ENCODE measurements at regions not wholly inside any gene's neighbourhood (a gene's known extent, or its start where the extent isn't known, plus 50 kb on each side); places are given as distances from the start of the nearest gene placed in this dataset.

DNA sequence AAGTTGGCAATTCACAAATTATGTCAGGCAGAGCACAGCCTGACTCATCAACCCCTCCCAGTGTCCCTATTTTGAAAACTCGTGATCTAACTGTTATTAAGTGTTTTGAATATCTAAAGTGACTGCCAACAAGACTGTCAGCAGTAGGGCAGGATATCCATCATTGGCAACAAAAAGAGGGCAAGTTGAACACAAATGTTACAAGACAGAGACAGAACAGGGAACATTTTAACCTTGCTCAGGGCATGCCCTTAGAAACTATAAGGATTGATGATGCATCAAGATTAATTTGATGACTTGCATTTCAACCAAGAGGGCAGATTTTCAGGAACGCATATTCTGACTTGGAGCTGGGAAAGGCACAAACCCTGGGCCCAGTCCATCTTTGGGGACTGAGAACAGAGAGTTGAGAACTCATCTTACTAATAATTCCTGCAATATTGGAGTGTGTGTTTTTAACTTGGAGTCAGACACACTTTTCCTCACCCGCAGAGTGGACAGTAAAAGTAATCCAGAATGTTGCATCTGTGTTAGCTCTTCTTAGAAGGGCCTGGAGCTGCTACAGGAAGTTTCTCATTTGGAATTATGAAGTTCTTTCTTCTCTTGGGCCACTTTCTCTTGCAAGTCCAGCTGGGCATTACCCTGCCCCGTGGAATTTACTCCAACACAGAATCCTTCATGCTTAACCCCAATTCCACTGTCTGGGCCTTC, 317.2 kb downstream of the LTN1 start:
- no peak overlapping the region for H3K4me3 ChIP-seq (ENCODE audit: low read depth in 1 of 5, low read length in 5 of 5)
- H3K9me3 ChIP-seq (ENCODE audit: control insufficient read depth in 5 of 5, low read length in 5 of 5), result no peaks in the 10 kb centered on the region
- H3K27ac ChIP-seq (ENCODE audit: low read depth, low read length), result peak overlapping the region; percentile 21
- no peaks in the 10 kb centered on the region for H3K36me3 ChIP-seq (ENCODE audit: control insufficient read depth in 5 of 5, insufficient read depth in 5 of 5, low read length in 5 of 5)
- no peaks in the 10 kb centered on the region for H3K27me3 ChIP-seq (ENCODE audit: control insufficient read depth in 5 of 5, insufficient read depth in 4 of 5, low read length in 5 of 5)
- H3K4me1 ChIP-seq (ENCODE audit: control insufficient read depth in 5 of 5, insufficient read depth in 5 of 5, low read length in 5 of 5), result peaks cover 0 to 8% (median 6%) of the 10 kb centered on the region in 5 donors
- H3K9ac ChIP-seq (ENCODE audit: low read length in 5 of 5), result no peak overlapping the region

DNA sequence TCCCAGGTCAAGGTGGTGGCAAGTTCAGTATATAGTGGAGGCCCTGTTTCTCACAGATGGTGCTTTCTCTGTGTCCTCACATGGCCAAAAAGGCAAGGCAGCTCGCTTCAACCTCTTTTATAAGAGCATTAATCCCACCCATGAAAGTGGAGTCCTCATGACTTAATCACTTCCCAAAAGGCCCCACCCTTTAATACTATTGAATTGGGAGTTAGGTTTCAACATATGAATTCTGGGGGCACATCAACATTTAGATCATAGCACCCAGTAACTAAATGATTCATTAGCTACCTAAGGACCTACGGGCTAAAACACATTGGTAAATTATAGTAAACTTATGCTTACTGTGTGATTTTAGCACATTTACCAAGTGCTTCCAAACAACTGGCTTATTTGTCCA, 317.9 kb downstream of the LTN1 start:
- Histone ChIP-seq H3K27ac (ENCODE audit: low read depth, low read length) (peak overlapping the region; percentile 21), H3K27me3 (ENCODE audit: control insufficient read depth in 5 of 5, insufficient read depth in 4 of 5, low read length in 5 of 5) (no peaks in the 10 kb centered on the region)

GRCh38 chr21:28671549-28672195, 321.0 kb downstream of the LTN1 start:
- Histone ChIP-seq H3K4me3 (ENCODE audit: low read depth in 1 of 5, low read length in 5 of 5) (no peak overlapping the region), H3K9ac (ENCODE audit: low read length in 5 of 5) (no peak overlapping the region), H3K27ac (ENCODE audit: low read depth, low read length) (no peak overlapping the region), H3K27me3 (ENCODE audit: control insufficient read depth in 5 of 5, insufficient read depth in 4 of 5, low read length in 5 of 5) (no peaks in the 10 kb centered on the region), H3K4me1 (ENCODE audit: control insufficient read depth in 5 of 5, insufficient read depth in 5 of 5, low read length in 5 of 5) (peaks cover 0 to 8% (median 6%) of the 10 kb centered on the region in 5 donors), H3K36me3 (ENCODE audit: control insufficient read depth in 5 of 5, insufficient read depth in 5 of 5, low read length in 5 of 5) (no peaks in the 10 kb centered on the region), H3K9me3 (ENCODE audit: control insufficient read depth in 5 of 5, low read length in 5 of 5) (no peaks in the 10 kb centered on the region)

More for the DNA sequence above, 317.9 kb downstream of the LTN1 start:
- Histone ChIP-seq H3K4me3 (ENCODE audit: low read depth in 1 of 5, low read length in 5 of 5) (no peak overlapping the region), H3K9me3 (ENCODE audit: control insufficient read depth in 5 of 5, low read length in 5 of 5) (no peaks in the 10 kb centered on the region), H3K9ac (ENCODE audit: low read length in 5 of 5) (no peak overlapping the region), H3K4me1 (ENCODE audit: control insufficient read depth in 5 of 5, insufficient read depth in 5 of 5, low read length in 5 of 5) (peaks cover 0 to 8% (median 6%) of the 10 kb centered on the region in 5 donors), H3K36me3 (ENCODE audit: control insufficient read depth in 5 of 5, insufficient read depth in 5 of 5, low read length in 5 of 5) (no peaks in the 10 kb centered on the region)

DNA sequence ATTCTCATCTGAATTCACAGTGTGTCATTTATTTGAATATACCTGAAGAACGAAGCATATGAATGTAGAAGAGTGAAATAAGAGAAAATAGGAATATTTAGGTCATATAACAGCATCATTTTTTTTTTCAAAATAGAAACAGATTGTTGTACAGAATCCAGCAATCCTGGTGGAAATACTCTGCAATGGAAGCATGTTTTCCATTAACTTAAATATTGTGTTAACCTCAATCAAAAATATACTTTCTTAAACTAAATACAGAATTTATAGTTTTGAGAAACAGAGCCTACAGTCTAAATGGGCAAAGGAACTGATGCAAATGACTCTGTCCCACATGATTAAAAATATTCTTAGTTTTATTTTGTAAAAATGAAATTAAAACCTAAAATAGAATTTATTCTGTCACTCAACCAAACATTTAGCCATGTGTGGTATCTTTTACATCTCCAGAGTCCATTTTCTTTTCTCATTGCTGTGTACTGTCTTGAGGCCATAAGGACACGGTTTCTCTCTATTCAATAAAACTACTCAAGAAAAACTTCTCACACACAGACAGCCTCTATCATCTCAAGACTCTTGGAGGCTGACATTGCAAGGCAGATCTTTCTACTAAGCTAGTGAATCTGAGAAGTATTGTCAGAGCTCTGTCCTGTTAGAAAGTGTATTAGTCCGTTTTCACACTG, 322.6 kb downstream of the LTN1 start:
- Histone ChIP-seq H3K36me3 (ENCODE audit: control insufficient read depth in 5 of 5, insufficient read depth in 5 of 5, low read length in 5 of 5) (no peaks in the 10 kb centered on the region), H3K27ac (ENCODE audit: low read depth, low read length) (no peak overlapping the region), H3K4me1 (ENCODE audit: control insufficient read depth in 5 of 5, insufficient read depth in 5 of 5, low read length in 5 of 5) (no peaks in the 10 kb centered on the region), H3K9ac (ENCODE audit: low read length in 5 of 5) (no peak overlapping the region), H3K9me3 (ENCODE audit: control insufficient read depth in 5 of 5, low read length in 5 of 5) (no peaks in the 10 kb centered on the region), H3K27me3 (ENCODE audit: control insufficient read depth in 5 of 5, insufficient read depth in 4 of 5, low read length in 5 of 5) (no peaks in the 10 kb centered on the region), H3K4me3 (ENCODE audit: low read depth in 1 of 5, low read length in 5 of 5) (no peak overlapping the region)

DNA sequence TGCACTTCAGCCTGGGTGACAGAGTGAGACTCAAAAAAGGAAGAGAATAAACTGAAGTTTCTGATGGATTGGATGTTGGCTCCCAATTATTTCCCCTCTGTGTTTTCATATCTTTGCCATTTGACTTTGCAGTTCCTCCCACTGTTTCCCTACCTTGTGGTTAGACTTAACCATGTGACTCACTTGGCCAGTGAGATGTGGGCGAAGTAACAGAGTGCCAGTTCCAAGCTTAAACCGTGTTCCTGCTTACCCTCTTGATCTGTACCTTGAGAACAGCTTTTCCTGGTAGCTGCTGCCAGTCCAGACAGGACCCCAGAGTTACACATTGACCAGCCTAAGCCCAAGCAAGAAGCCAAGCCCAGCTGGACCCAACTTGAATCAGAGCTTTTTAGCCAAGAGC, 323.4 kb downstream of the LTN1 start:
- H3K36me3 ChIP-seq (ENCODE audit: control insufficient read depth in 5 of 5, insufficient read depth in 5 of 5, low read length in 5 of 5), result no peaks in the 10 kb centered on the region
- no peak overlapping the region for H3K27ac ChIP-seq (ENCODE audit: low read depth, low read length)

DNA sequence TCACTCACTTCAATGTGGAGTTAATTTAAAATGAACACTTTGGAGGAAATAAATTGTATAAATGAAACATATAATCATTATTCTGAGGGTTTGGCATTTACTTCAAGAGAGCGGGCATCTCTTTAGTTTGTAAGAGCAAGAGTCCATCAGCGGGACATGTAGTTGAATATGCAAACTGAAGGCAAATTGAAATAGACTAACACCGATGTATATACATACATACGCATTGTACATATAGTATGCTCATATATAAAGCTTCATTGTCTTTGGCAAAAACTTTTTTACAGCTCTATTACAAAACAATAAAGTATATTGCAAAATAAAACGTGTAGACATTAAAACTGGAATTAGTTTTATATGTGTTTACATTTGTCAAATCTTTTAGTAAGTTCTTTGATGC, 328.9 kb downstream of the LTN1 start:
- H3K9ac ChIP-seq (ENCODE audit: low read length in 5 of 5), result no peak overlapping the region
- no peak overlapping the region for H3K27ac ChIP-seq (ENCODE audit: low read depth, low read length)
- no peaks in the 10 kb centered on the region for H3K27me3 ChIP-seq (ENCODE audit: control insufficient read depth in 5 of 5, insufficient read depth in 4 of 5, low read length in 5 of 5)
- no peaks in the 10 kb centered on the region for H3K9me3 ChIP-seq (ENCODE audit: control insufficient read depth in 5 of 5, low read length in 5 of 5)
- H3K36me3 ChIP-seq (ENCODE audit: control insufficient read depth in 5 of 5, insufficient read depth in 5 of 5, low read length in 5 of 5), result no peaks in the 10 kb centered on the region
- no peak overlapping the region for H3K4me3 ChIP-seq (ENCODE audit: low read depth in 1 of 5, low read length in 5 of 5)
- peaks cover 0 to 3% (median 0%) of the 10 kb centered on the region in 5 donors for H3K4me1 ChIP-seq (ENCODE audit: control insufficient read depth in 5 of 5, insufficient read depth in 5 of 5, low read length in 5 of 5)

More for the DNA sequence above, 323.4 kb downstream of the LTN1 start:
- H3K9ac ChIP-seq (ENCODE audit: low read length in 5 of 5), result no peak overlapping the region
- no peak overlapping the region for H3K4me3 ChIP-seq (ENCODE audit: low read depth in 1 of 5, low read length in 5 of 5)
- H3K9me3 ChIP-seq (ENCODE audit: control insufficient read depth in 5 of 5, low read length in 5 of 5), result no peaks in the 10 kb centered on the region
- H3K4me1 ChIP-seq (ENCODE audit: control insufficient read depth in 5 of 5, insufficient read depth in 5 of 5, low read length in 5 of 5), result no peaks in the 10 kb centered on the region
- H3K27me3 ChIP-seq (ENCODE audit: control insufficient read depth in 5 of 5, insufficient read depth in 4 of 5, low read length in 5 of 5), result no peaks in the 10 kb centered on the region

- H3K36me3 ChIP-seq (ENCODE audit: control insufficient read depth in 5 of 5, insufficient read depth in 5 of 5, low read length in 5 of 5), result no peaks in the 10 kb centered on the region
- H3K4me1 ChIP-seq (ENCODE audit: control insufficient read depth in 5 of 5, insufficient read depth in 5 of 5, low read length in 5 of 5), result peaks cover 0 to 3% (median 0%) of the 10 kb centered on the region in 5 donors
- no peak overlapping the region for H3K27ac ChIP-seq (ENCODE audit: low read depth, low read length)
- H3K27me3 ChIP-seq (ENCODE audit: control insufficient read depth in 5 of 5, insufficient read depth in 4 of 5, low read length in 5 of 5), result no peaks in the 10 kb centered on the region
- H3K4me3 ChIP-seq (ENCODE audit: low read depth in 1 of 5, low read length in 5 of 5), result no peak overlapping the region
- H3K9me3 ChIP-seq (ENCODE audit: control insufficient read depth in 5 of 5, low read length in 5 of 5), result no peaks in the 10 kb centered on the region
- no peak overlapping the region for H3K9ac ChIP-seq (ENCODE audit: low read length in 5 of 5)
Measured at GRCh38 chr21:28663111-28663693, 329.5 kb downstream of the LTN1 start.

- no peak overlapping the region for H3K27ac ChIP-seq (ENCODE audit: low read depth, low read length)
- H3K27me3 ChIP-seq (ENCODE audit: control insufficient read depth in 5 of 5, insufficient read depth in 4 of 5, low read length in 5 of 5), result no peaks in the 10 kb centered on the region
- H3K4me3 ChIP-seq (ENCODE audit: low read depth in 1 of 5, low read length in 5 of 5), result no peak overlapping the region
- H3K36me3 ChIP-seq (ENCODE audit: control insufficient read depth in 5 of 5, insufficient read depth in 5 of 5, low read length in 5 of 5), result no peaks in the 10 kb centered on the region
- no peaks in the 10 kb centered on the region for H3K4me1 ChIP-seq (ENCODE audit: control insufficient read depth in 5 of 5, insufficient read depth in 5 of 5, low read length in 5 of 5)
- H3K9ac ChIP-seq (ENCODE audit: low read length in 5 of 5), result no peak overlapping the region
- H3K9me3 ChIP-seq (ENCODE audit: control insufficient read depth in 5 of 5, low read length in 5 of 5), result no peaks in the 10 kb centered on the region
Measured at GRCh38 chr21:28657566-28657965, 335.1 kb downstream of the LTN1 start.

GRCh38 chr21:28655471-28655870, 337.2 kb downstream of the LTN1 start:
- no peaks in the 10 kb centered on the region for H3K27me3 ChIP-seq (ENCODE audit: control insufficient read depth in 5 of 5, insufficient read depth in 4 of 5, low read length in 5 of 5)
- no peaks in the 10 kb centered on the region for H3K9me3 ChIP-seq (ENCODE audit: control insufficient read depth in 5 of 5, low read length in 5 of 5)
- no peak overlapping the region for H3K27ac ChIP-seq (ENCODE audit: low read depth, low read length)
- no peaks in the 10 kb centered on the region for H3K36me3 ChIP-seq (ENCODE audit: control insufficient read depth in 5 of 5, insufficient read depth in 5 of 5, low read length in 5 of 5)
- no peaks in the 10 kb centered on the region for H3K4me1 ChIP-seq (ENCODE audit: control insufficient read depth in 5 of 5, insufficient read depth in 5 of 5, low read length in 5 of 5)
- no peak overlapping the region for H3K9ac ChIP-seq (ENCODE audit: low read length in 5 of 5)
- H3K4me3 ChIP-seq (ENCODE audit: low read depth in 1 of 5, low read length in 5 of 5), result no peak overlapping the region

GRCh38 chr21:28654406-28654805, 338.3 kb downstream of the LTN1 start:
- H3K27ac ChIP-seq (ENCODE audit: low read depth, low read length), result no peak overlapping the region
- no peak overlapping the region for H3K4me3 ChIP-seq (ENCODE audit: low read depth in 1 of 5, low read length in 5 of 5)
- no peaks in the 10 kb centered on the region for H3K9me3 ChIP-seq (ENCODE audit: control insufficient read depth in 5 of 5, low read length in 5 of 5)
- no peaks in the 10 kb centered on the region for H3K4me1 ChIP-seq (ENCODE audit: control insufficient read depth in 5 of 5, insufficient read depth in 5 of 5, low read length in 5 of 5)
- no peak overlapping the region for H3K9ac ChIP-seq (ENCODE audit: low read length in 5 of 5)
- no peaks in the 10 kb centered on the region for H3K36me3 ChIP-seq (ENCODE audit: control insufficient read depth in 5 of 5, insufficient read depth in 5 of 5, low read length in 5 of 5)
- no peaks in the 10 kb centered on the region for H3K27me3 ChIP-seq (ENCODE audit: control insufficient read depth in 5 of 5, insufficient read depth in 4 of 5, low read length in 5 of 5)

Measured in subcutaneous abdominal adipose tissue (tissue), 5 donors.